LHCN-M2 (cell line): ENCODE measurements at regions not wholly inside any gene's neighbourhood (a gene's known extent, or its start where the extent isn't known, plus 50 kb on each side); places are given as distances from the start of the nearest gene placed in this dataset.
A peak's percentile ranks its signal among the peaks of the same experiment; 100 is the strongest.

Source experiments
- DNase-seq: peaks from one replicate; pipeline ENCODE4 v3.0.0-alpha.2; 2012; ENCODE audit warnings: low read depth

- DNase-seq: no peak
Measured at GRCh38 chr7:52897288-52897687, 138.1 kb upstream of the POM121L12 start.

GRCh38 chr7:52877240-52877639, 158.2 kb upstream of the POM121L12 start:
- DNase-seq: no peak

- DNase-seq: peak; percentile 38
Measured at GRCh38 chr7:52876402-52876801, 159.0 kb upstream of the POM121L12 start.

GRCh38 chr7:52863652-52864051, 171.8 kb upstream of the POM121L12 start:
- no peak for DNase-seq

DNA sequence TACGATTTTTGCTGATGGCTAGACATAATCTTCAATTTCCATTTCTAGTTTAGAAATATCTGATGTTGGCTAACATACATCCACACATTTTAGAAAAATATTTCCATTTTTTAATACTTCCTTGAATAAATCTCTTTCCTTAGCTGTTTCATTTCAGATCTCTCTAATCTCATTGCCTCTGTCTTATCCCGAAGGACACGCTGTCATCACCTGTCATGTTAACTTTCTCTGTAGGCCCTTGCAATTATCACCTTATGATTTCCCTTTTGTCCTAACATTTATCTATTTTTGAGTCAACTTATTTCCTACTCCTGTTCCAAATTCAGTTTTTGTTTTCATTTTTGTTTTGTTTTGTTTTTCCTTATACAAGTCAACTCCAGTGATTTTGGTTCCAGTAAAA, 173.1 kb upstream of the POM121L12 start:
- no peak for DNase-seq

DNA sequence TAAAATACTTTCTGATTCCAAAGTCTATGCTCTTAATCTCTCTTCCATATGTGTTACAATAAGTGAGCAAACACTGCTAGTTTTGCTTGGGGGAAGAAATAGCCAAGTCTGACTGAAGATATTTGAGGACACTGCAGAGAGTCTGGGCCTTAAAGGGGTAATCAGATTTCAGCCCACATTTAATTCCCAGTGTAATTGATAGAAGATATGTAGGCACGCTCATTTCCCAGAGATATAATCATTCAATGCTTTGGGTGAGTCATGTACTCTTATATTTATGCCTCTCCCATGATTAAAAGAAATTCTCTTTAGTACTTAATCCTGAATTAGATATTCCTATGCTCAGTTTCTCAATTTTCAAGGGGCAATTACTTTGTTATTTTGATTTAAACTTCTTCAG, 178.1 kb upstream of the POM121L12 start:
- DNase-seq: no peak

DNA sequence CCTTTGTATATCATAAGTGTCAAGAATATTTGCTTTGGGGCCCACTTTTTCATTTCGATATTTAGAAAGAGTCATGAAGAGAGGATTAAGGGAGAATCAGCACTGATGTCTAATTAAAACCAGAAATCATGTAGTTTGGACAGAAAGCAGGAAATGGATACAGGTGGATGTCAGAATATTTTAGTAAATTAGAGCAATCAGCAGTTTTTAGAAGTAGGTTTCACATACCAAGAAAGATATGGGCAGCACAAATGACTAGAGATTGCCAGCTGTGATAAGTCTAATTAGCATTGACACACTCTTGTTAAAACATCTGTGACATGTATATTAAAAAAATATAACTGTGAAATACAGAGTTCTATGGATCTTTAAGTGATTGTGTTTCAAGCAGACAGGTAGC, 180.8 kb upstream of the POM121L12 start:
- no peak for DNase-seq

GRCh38 chr7:52851547-52851946, 183.9 kb upstream of the POM121L12 start:
- no peak for DNase-seq

GRCh38 chr7:52843436-52843835, 192.0 kb upstream of the POM121L12 start:
- no peak for DNase-seq

DNA sequence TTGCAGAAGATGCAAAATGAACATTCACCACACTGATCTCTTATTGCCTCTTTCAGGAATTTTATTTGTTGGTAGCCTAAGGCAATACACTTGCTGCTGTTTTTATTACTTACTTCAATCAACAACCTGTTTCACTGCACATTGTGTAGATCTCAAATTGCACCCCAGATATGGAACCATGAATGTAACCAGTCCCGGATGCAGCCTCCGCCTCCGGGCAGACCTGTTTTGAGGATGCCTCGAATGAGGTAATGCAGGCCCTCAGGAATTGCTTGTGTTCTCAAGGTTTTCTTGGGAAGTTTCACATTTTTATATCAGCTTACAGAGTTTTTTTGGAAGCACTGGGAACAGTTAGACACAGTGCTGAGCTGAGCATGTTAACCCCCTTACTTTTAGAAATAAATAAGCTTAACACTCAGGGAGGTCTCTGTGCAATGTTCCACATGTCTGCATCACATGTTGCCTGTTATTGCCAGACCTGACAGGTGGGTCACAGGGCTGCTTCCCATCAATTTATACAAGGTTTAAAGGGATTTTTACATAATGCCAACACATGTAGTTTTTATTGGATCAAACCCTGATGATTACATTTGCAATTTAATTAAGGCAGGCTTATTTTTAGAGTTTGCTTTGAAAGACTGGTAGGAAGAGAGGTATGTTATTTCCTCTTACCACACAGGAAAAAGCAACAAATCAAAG, 193.1 kb upstream of the POM121L12 start:
- DNase-seq: no peak

- DNase-seq: peak; percentile 91
Measured at GRCh38 chr7:52838981-52839411, 196.4 kb upstream of the POM121L12 start.

DNA sequence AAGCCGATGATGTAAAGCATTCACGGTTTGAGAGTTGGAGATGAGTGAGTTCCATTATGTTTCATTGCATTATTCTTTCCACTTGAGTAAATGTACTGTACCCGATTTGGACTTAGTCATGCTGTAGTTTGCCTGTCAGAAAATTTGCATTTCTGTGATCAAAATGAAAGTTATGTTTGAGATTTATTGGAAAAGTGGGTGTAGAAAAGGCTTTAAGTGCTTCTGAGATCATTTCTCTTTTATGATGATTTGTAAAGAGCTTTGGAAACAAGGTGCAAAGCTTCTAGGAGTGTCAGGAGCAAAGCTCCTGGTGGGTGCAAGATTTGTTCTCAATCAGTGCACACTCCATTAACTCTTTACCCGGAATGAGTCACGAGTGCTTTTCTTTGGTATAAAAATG, 204.1 kb upstream of the POM121L12 start:
- DNase-seq: no peak

GRCh38 chr7:52830801-52831200, 204.6 kb upstream of the POM121L12 start:
- DNase-seq: no peak

- no peak for DNase-seq
Measured at GRCh38 chr7:52826515-52827265, 208.7 kb upstream of the POM121L12 start.

GRCh38 chr7:52825611-52826010, 209.8 kb upstream of the POM121L12 start:
- DNase-seq: no peak

GRCh38 chr7:52811537-52811936, 223.9 kb upstream of the POM121L12 start:
- DNase-seq: no peak

DNA sequence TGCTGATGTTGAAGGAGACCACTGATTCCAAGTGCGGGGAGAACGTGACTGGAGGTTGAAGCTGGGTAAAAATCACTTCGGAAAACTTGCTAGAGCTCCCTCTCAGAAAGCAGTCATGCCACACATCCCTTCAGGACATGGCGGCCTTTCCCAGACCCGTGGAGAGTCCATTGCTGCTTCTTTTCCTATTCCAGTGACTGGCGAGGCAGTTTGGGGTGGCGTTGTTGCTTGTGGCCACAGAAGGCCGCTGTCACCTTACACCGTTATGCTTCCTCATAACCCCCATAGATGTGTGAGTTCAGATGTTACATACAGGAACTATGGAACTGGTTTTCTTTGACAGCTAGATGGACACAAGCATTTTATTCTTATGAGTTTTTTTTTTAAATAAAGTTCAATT, 235.6 kb upstream of the POM121L12 start:
- DNase-seq: no peak

DNA sequence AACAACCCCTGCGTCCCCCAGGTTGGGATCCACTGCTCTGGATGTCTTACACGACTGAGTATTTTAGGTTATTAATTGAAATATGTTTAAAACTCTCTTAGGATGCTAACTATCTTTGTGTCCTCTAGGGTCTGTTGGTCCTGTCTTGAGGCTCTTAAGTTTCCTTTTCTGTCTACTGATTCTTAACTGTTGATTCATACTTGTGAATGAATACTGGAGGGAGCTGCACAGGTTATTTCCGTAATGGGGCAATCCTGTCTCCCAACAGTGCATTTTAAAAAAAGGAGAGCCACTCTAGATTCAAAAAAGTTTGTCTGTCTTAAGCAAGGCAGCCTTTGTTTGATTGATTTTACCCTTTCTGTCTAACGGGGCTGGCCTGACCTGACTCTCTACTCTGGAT, 237.6 kb upstream of the POM121L12 start:
- no peak for DNase-seq

GRCh38 chr7:52794621-52795020, 240.8 kb upstream of the POM121L12 start:
- DNase-seq: no peak

- DNase-seq: no peak
Measured at GRCh38 chr7:52791176-52791700, 244.2 kb upstream of the POM121L12 start.

GRCh38 chr7:52786174-52786573, 249.3 kb upstream of the POM121L12 start:
- no peak for DNase-seq

- no peak for DNase-seq
Measured at GRCh38 chr7:52782348-52782747, 253.1 kb upstream of the POM121L12 start.

DNA sequence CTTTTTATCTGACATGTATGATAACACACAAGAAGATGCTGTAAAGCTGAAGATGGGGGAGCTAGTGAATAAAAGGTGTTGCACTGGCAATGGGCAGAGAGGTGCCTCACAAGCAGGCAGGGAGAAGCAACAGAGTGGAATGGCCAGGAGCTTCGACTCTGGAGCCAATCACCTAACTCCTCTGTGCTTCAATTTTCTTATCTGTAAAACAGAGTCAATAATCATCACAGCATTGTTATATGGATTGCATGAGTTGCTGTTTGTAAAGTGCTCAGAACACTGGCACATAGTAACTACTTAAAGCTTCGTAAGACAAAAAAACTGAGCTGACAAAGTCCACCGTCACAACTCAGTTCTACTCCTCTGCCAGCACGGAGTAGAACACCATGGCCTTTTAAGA, 254.2 kb upstream of the POM121L12 start:
- no peak for DNase-seq
